Stimulated activated CD4-positive, alpha-beta T cell treated with anti-CD3 and anti-CD28 coated beads, Interleukin-2, amount 100 ng/mL, for 48 hours (primary cell): ENCODE measurements at regions not wholly inside any gene's neighbourhood (a gene's known extent, or its start where the extent isn't known, plus 50 kb on each side); places are given as distances from the start of the nearest gene placed in this dataset.

Experiments used
- DNase-seq, 2 donors: peaks; one replicate each; pipeline ENCODE4 v3.0.0-alpha.2; 2020

DNA sequence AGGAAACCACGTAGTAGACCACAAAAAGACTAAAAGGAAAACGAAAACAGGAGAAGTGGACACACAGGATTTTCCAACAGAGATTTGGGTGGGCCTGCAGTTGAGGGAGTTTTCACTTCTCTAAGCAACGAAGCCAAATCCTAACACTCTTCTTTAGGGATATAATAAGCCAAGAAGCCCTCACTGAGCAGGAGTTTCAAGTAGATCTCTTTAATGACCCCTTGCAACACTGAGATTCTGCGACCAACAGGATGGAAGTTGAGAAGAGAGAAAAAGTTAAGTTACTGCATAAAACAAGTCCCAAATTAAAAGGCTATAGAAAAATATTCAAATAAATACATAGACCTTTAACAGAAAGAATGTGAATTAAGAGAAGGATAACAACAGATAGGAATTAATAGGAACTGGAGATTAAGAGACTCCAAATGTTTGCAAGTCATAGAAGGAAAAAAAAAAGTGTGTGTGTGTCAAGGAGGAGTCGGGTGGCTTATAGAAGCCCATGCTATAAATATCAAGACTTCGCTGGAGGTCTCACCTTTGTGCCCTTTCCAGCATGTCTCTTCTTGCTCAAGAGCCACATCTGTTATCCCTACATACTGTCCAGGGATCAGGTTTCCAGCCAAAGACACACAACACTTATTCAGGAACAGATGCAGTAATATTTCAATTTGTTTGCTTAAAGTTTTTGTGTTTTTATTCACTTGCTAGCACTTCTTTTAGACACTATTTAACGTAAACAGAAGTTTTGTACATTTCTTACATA lies 69.4 kb upstream of the ARHGAP28 start:
- no peak for DNase-seq

GRCh38 chr18:6661692-6662415 lies 67.7 kb upstream of the ARHGAP28 start:
- no peak for DNase-seq

DNA sequence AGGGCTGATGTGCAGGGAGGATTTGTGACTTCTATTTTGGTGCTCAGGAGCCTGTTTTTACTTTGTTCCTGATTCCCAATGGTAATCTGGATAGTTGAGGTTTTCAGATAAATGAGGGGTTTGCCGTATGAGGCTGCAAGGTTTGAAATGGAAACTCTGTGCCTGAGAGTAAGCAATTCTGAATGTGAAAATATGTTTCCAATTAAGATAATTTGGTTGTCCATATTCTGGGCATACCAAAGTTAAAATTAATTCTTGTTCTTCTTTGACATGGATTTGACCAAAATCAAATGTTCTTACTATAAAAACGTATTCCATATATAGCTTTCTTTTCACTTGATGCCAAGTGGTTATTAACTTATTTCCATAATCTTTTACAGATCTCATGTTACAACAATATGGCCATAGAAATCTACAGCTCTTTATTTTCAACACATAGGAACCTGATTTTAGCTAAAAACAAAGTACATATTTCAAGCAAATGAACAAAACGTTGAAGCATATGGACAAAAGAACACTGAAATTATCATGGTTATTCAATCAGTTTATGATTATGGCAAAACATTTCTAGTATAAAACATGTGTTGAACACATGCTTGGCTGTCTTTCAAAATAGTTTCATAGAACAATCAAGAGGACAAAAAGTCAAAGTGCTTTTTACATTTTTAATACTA lies 63.4 kb upstream of the ARHGAP28 start:
- DNase-seq = no peak

DNA sequence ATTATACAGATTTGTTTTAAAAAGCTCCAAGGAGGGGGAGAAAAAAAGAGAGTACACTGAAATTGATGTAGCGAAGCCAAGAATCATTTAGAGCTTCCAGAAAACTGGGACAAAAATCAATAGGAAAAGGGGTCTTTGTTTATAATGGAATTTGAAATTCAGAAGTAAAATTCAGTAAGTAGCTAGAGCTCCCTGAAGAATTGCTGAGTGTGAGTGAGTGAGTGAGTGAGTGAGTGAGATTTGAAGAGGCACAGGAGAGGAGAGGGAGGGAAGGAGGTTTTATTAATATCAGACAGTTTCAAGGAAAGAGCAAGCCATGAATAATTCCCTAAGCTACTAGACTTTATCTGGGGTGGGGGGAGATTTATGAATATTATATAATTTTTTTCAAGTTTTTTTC lies 60.7 kb upstream of the ARHGAP28 start:
- no peak for DNase-seq

GRCh38 chr18:6672821-6673308 lies 56.7 kb upstream of the ARHGAP28 start:
- no peak for DNase-seq

- DNase-seq = no peak
Measured at GRCh38 chr18:6677086-6677485, 52.4 kb upstream of the ARHGAP28 start.

- no peak for DNase-seq
Measured at GRCh38 chr18:6679201-6679600, 50.3 kb upstream of the ARHGAP28 start.
